ENCODE measurements at regions not wholly inside any gene's neighbourhood (a gene's known extent, or its start where the extent isn't known, plus 50 kb on each side); places are given as distances from the start of the nearest gene placed in this dataset.

DNA sequence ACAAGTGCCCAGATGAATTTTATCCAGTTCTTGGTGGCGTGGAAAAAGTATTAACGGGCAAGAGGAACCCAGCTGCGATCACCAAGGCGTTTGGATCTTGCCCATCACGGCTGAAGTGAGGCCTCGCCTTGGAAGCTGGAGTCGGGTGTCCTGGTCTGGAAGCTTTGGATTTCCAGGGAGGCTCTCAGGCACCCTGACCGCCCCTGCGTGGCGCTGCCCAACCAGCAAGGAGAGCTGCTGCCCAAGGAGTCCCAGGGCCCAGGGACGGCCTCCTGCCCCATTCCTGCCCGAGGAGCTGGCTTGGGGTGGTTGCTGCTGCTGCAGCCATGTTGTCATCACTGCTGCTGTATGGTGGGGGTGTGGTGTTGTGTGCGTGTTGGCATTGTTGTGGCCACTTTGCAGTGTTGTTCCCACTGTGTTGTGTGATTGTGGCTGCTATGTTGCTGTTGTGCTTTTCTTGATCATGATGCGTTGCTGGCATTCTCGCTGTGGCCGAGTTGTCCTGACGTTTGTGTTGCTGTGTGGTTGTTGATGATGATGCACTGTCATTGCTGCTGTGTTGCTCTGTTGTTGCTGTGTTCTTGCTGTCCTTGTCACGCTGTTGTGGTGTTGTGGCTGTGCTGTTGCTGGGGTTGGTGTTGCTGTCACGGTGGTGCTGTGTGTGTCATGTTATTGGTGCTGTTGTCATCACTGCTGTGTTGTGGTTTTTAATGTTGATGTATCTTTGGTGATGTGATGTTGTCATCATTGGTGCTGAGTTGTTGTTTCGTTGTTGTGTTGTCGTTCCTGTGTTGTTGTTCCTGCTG is 318.8 kb downstream of the C16orf95 start:
- H3K27ac Mint-ChIP-seq: no peak overlapping the region

DNA sequence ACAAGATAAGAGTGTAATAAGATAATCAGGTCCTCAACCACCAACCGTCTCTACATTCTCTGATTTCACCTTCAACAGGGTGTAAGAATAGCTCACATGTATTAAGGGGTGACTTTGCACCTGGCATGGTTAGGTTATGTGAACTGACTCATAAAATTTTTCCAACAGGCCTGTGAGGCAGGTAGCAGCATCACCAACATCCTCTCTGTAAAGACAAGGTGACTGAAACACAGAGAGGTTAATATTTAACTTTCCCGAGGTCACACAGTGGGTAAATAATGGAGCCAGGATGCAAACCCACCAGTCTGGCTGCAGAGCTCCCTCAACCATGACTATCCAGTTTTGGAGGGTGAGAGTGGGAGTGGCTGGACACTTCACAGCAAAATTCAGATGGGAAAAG is 317.2 kb downstream of the C16orf95 start:
- no peak overlapping the region for H3K27ac Mint-ChIP-seq
- H3K4me3 Mint-ChIP-seq: no peak overlapping the region
- DNase-seq (no peak), ATAC-seq (ENCODE audit: low read depth in 2 of 2) (no peak)
- H3K9me3 Mint-ChIP-seq: peaks cover 0 to 10% (median 7%) of the 10 kb centered on the region in 7 donors
- H3K36me3 Mint-ChIP-seq: no peaks in the 10 kb centered on the region
- peaks cover 0 to 4% (median 0%) of the 10 kb centered on the region in 3 donors for H3K4me1 Mint-ChIP-seq
- peaks cover 0 to 22% (median 21%) of the 10 kb centered on the region in 3 donors for H3K27me3 Mint-ChIP-seq

More for the DNA sequence above, 318.8 kb downstream of the C16orf95 start:
- peaks cover 0 to 10% (median 1%) of the 10 kb centered on the region in 7 donors for H3K9me3 Mint-ChIP-seq
- ATAC-seq (ENCODE audit: low read depth in 2 of 2) (no peak), DNase-seq (no peak)
- H3K4me3 Mint-ChIP-seq: no peak overlapping the region
- peaks cover under 1 to 24% (median 23%) of the 10 kb centered on the region in 3 donors for H3K27me3 Mint-ChIP-seq
- no peaks in the 10 kb centered on the region for H3K36me3 Mint-ChIP-seq
- H3K4me1 Mint-ChIP-seq: peaks cover 0 to 4% (median 0%) of the 10 kb centered on the region in 3 donors

DNA sequence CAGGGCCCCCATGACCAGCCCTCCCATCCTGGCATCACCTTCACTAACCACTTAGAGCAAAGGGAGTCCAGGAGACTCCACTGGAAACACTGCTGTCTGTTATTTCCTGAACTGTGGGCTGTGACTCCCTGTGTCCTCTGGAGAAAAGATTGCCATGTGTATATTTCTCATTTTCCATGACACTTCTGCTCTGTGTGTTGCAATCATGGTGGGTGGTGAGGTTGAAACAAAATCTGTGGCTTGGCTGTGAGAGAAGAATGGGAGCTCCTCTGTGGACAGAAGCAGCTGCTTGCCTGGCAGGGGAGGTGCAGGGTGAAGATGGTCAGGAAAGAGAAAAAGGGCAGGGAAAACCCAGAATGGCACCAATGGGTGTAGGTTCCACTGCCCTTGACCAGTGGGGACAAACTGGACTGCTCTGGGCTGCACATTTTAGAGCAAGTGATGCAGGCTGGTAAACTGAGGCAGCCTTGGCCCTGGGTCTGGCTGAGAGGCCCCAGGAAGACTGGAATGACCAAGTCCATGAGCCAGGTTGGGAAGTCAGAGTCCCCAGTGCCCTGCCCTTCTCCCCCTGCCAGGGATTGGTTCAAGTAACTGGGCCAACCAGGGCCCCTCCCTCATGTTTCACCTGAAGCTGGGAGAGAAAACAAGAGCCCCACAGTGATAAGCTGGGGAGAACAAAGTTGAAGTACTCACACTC is 314.3 kb downstream of the C16orf95 start:
- no peak overlapping the region for H3K27ac Mint-ChIP-seq
- peaks cover 0 to 4% (median 0%) of the 10 kb centered on the region in 3 donors for H3K4me1 Mint-ChIP-seq

DNA sequence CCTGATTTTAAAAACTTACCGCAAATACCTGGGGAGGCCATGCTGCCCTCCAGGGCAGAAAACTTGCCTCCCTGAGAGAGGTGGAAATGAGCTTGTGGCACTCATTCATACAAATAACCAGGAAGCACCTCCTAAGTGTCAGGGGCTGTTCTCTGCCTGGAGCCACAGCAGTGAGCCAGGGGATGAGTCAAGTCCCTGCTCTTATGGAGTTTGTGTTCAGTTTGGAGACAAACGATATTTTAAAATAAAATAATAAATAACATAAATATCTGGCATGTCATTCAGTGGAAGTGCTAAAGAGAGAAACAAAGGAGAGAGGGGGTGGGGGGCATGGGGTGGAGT is 313.8 kb downstream of the C16orf95 start:
- Mint-ChIP-seq H3K27me3 (peaks cover 0 to 27% (median 13%) of the 10 kb centered on the region in 3 donors), H3K27ac (no peak overlapping the region), H3K9me3 (peaks cover 0 to 11% (median 9%) of the 10 kb centered on the region in 7 donors), H3K36me3 (no peaks in the 10 kb centered on the region), H3K4me1 (peaks cover 0 to 4% (median 0%) of the 10 kb centered on the region in 3 donors), H3K4me3 (no peak overlapping the region)
- DNase-seq (no peak), ATAC-seq (ENCODE audit: low read depth in 2 of 2) (no peak)

More for the DNA sequence above, 314.3 kb downstream of the C16orf95 start:
- peaks cover 0 to 10% (median 8%) of the 10 kb centered on the region in 7 donors for H3K9me3 Mint-ChIP-seq
- no peaks in the 10 kb centered on the region for H3K36me3 Mint-ChIP-seq
- DNase-seq: no peak
- ATAC-seq (ENCODE audit: low read depth in 2 of 2): no peak
- H3K4me3 Mint-ChIP-seq: no peak overlapping the region
- peaks cover 0 to 27% (median 15%) of the 10 kb centered on the region in 3 donors for H3K27me3 Mint-ChIP-seq

DNA sequence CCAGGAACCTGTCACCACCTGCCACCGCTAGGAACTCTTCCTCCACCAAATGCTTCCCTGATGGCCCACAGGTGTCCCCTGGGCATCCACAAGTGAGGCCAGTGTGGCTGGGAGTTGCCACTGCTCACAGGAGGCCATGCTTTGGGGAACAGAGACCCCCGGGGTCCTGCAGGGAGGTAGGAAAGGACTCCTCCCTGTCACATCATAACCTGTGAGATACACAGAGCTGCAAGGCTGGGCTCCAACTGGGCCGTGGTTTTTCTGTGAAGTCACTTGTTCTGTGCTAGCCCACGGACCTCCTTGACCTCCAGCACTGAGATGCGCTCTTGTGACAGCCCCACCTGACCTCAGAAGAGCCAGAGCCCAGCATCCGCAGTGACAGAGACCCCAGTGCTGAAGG is 311.2 kb downstream of the C16orf95 start:
- DNase-seq (no peak), ATAC-seq (ENCODE audit: low read depth in 2 of 2) (no peak)
- no peak overlapping the region for H3K4me3 Mint-ChIP-seq
- H3K9me3 Mint-ChIP-seq: peaks cover 0 to 18% (median 6%) of the 10 kb centered on the region in 7 donors
- H3K4me1 Mint-ChIP-seq: no peaks in the 10 kb centered on the region
- H3K36me3 Mint-ChIP-seq: no peaks in the 10 kb centered on the region
- H3K27me3 Mint-ChIP-seq: peaks cover 0 to 16% (median 0%) of the 10 kb centered on the region in 3 donors
- no peak overlapping the region for H3K27ac Mint-ChIP-seq

DNA sequence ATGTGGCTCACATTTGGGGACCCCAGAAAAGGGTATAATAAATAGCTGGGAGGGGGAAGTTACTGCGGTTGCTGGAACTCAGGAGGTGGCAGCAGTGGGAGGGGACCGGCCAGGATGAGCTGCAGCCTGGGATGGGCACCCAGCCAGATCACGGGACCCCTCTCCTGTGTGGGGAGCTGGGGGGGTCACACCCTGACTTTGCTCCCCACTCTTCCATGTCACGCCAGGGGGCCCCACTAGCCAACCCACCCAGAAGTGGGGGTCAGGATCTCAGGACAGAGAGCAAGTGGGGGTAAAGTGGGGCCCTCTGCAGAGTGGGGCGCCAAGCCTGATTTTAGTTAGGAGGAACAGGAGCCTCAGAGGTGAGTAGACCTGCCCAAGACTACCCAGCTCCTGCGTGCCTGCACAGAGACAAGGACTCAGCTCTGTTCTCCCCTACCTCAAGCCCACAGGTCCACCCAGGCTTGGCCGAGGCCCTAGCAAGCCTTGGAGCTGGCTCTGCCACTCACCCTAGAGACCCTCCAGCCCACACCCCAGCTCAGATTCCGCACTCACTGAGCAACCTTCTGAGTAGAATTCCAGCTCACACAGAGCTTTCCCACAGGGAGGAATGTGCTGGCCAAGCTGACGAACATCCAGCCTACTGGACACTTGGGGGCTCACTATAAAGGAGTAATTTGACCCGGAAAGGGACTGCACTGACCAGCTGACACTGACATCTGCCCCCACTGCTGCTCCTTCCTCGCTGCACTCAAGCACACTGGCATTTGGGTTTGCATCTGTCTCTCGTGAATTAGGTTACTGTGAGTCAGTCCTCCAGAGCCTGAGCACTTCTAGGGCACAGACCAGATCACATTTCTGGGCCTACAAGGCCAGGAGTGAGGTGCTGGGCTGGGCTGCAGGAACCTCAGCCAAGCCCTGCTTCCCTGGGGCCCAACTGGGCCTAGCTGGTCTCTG is 310.1 kb downstream of the C16orf95 start:
- Mint-ChIP-seq H3K9me3 (peaks cover 0 to 18% (median 6%) of the 10 kb centered on the region in 7 donors), H3K27ac (peak overlapping the region in 1 of 6 donors; percentile 78), H3K36me3 (no peaks in the 10 kb centered on the region), H3K4me3 (no peak overlapping the region), H3K27me3 (peaks cover 0 to 12% (median 0%) of the 10 kb centered on the region in 3 donors), H3K4me1 (no peaks in the 10 kb centered on the region)
- DNase-seq (no peak), ATAC-seq (ENCODE audit: low read depth in 2 of 2) (no peak)

DNA sequence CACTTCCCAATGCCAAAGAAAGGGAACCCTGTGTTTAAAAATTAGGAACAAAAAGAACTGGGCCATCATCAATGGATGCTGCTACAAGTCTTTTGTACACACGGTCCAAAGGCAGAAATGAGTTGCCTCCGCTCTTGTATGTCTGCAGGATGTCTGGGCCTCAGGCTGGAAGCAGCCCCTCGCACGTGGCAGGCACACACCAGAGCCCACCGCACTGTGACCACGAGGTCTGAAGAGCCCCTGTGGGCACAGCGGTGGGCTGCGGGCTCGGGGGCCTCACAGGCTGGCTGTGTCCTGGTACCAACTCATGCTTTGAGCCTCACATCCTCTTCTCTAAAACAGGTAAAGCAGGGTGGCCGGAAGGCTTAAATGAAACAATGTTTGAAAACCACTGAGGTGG is 309.3 kb downstream of the C16orf95 start:
- DNase-seq: no peak
- no peak overlapping the region for H3K27ac Mint-ChIP-seq
- no peak for ATAC-seq (ENCODE audit: low read depth in 2 of 2)
- no peaks in the 10 kb centered on the region for H3K4me1 Mint-ChIP-seq
- H3K27me3 Mint-ChIP-seq: peaks cover 0 to 7% (median 0%) of the 10 kb centered on the region in 3 donors
- peaks cover 0 to 18% (median 8%) of the 10 kb centered on the region in 7 donors for H3K9me3 Mint-ChIP-seq
- H3K4me3 Mint-ChIP-seq: no peak overlapping the region
- H3K36me3 Mint-ChIP-seq: no peaks in the 10 kb centered on the region

DNA sequence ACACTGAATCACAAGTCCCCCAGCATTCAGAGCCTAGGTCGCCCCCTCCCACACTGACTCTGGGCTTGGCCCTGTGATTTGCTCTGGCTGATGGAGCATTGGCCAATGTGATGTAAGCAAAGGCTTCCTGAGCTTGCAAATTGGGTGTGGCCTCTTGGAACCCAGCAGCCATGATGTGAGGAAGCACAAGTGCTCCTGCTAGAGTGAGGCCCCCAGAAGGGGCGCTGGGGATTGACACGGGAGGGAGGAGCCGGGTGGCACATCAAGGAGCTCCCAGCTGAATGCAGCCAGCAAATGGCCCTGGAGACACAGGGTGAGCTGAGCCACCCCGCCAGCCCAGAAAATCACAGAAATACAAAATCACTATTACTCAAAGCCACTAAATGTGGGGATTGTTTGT is 308.5 kb downstream of the C16orf95 start:
- ATAC-seq (ENCODE audit: low read depth in 2 of 2) (no peak), DNase-seq (no peak)
- peaks cover 0 to 18% (median 8%) of the 10 kb centered on the region in 7 donors for H3K9me3 Mint-ChIP-seq
- H3K27ac Mint-ChIP-seq: no peak overlapping the region
- no peaks in the 10 kb centered on the region for H3K4me1 Mint-ChIP-seq
- no peaks in the 10 kb centered on the region for H3K36me3 Mint-ChIP-seq
- peaks cover 0 to 6% (median 0%) of the 10 kb centered on the region in 3 donors for H3K27me3 Mint-ChIP-seq
- no peak overlapping the region for H3K4me3 Mint-ChIP-seq

DNA sequence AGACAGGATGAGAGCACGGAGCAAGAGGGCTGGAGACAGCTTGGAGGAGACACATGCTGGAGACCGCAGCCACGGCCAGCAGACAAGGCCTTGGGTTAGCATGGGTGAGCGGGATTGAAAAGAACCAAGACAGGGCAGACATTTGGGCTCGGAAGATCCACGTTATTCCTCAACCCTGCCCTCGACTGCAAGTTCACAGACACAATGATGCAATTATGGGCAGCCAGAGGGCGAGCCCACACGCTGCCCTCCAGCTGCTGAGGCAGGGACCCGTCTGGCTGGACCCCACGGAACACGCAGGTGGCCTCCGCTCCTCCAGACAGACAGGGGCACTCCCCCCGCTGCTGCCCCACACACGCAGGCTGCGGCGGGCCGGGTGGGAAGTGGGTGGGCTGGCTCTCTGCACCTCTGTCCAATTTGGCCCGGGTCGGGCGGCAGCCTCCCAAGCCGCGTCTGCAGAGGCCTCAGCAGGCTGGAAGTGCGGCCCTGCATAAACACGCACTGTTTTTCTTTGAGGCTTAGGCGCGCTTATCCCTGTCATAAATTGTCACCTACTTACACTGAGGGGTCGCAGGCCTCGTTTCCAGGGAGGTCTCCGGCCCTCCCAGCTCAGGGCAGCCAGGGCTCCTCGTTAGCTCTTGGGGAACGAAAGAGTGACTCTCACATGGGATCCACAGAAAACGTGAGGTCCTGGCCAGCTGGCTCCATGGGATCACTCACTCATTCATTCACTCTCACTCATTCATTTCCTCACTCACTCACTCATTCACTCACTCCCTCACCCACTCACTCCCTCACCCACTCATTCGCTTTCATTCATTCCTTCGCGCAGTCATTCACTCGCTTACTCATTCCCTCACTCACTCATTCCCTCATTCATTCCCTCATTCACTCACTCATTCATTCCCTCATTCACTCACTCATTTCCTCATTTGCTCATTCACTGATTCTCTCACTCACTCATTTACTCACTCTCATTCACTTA is 303.9 kb downstream of the C16orf95 start:
- no peak for DNase-seq
- Mint-ChIP-seq H3K4me1 (no peaks in the 10 kb centered on the region), H3K27me3 (peaks cover 10 to 17% (median 17%) of the 10 kb centered on the region in 3 donors), H3K4me3 (peak overlapping the region in 1 of 8 donors; percentile 68), H3K27ac (no peak overlapping the region), H3K36me3 (no peaks in the 10 kb centered on the region), H3K9me3 (peaks cover 0 to 11% (median 2%) of the 10 kb centered on the region in 7 donors)
- no peak for ATAC-seq (ENCODE audit: low read depth in 2 of 2)

DNA sequence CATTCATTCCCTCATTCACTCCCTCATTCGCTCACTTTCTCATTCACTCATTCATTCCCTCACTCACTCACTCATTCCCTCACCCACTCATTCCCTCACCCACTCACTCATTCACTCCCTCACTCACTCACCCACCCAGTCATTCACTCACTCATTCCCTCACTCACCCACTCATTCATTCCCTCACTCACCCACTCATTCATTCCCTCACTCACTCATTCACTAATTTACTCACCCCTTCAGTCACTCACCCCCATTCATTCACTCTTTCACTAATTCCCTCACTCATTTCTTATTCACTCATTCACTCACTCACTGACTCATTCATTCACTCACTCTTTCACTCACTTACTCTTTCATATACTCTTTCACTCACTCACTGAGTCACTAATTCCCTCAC is 303.1 kb downstream of the C16orf95 start:
- ATAC-seq (ENCODE audit: low read depth in 2 of 2) (no peak), DNase-seq (no peak)
- H3K27ac Mint-ChIP-seq: no peak overlapping the region
- H3K4me1 Mint-ChIP-seq: no peaks in the 10 kb centered on the region
- peaks cover 0 to 4% (median 0%) of the 10 kb centered on the region in 7 donors for H3K9me3 Mint-ChIP-seq
- no peaks in the 10 kb centered on the region for H3K36me3 Mint-ChIP-seq
- no peak overlapping the region for H3K4me3 Mint-ChIP-seq
- H3K27me3 Mint-ChIP-seq: peaks cover 14 to 22% (median 21%) of the 10 kb centered on the region in 3 donors

DNA sequence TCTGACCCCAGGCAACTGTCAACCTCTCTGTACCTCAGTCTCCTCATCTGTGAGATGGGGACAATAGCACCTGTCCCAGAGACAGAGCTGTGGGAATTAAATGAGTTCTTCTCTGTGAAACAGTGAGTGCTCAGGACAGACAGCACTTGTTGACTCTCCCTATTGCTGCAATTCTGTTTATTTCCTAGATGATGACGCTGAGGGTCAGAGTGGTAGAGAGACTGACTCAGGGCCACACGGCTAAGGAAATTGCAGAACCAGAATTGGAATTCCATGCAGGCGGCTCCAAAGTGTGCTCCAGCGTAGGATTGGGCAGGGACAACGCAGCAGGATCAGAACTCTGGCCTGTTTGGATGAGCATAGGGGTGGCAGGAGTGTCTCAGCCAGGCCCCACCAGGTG is 302.2 kb downstream of the C16orf95 start:
- Mint-ChIP-seq H3K36me3 (no peaks in the 10 kb centered on the region), H3K4me3 (no peak overlapping the region), H3K9me3 (peaks cover 0 to 4% (median 0%) of the 10 kb centered on the region in 7 donors), H3K4me1 (no peaks in the 10 kb centered on the region), H3K27ac (no peak overlapping the region), H3K27me3 (peaks cover 16 to 23% (median 21%) of the 10 kb centered on the region in 3 donors)
- no peak for DNase-seq
- ATAC-seq (ENCODE audit: low read depth in 2 of 2): no peak
